Erythroblast (primary cell): ENCODE measurements at regions not wholly inside any gene's neighbourhood (a gene's known extent, or its start where the extent isn't known, plus 50 kb on each side); places are given as distances from the start of the nearest gene placed in this dataset.

Experiments
- GATA1 ChIP-seq: IDR thresholded peaks from 2 replicates; pipeline ENCODE4 v1.6.1; 2011; ENCODE audit warnings: low read depth, mild to moderate bottlenecking, control low read depth, low read length, moderate library complexity
- POLR2A ChIP-seq: IDR thresholded peaks from 2 replicates; pipeline ENCODE4 v1.6.1; 2011; ENCODE audit warnings: mild to moderate bottlenecking, low read length

GRCh38 chr2:16339206-16339605 is 326.4 kb downstream of the CYRIA start:
- TF ChIP-seq GATA1 (no peak), POLR2A (no peak)
